ENCODE measurements at regions not wholly inside any gene's neighbourhood (a gene's known extent, or its start where the extent isn't known, plus 50 kb on each side); places are given as distances from the start of the nearest gene placed in this dataset.

DNA sequence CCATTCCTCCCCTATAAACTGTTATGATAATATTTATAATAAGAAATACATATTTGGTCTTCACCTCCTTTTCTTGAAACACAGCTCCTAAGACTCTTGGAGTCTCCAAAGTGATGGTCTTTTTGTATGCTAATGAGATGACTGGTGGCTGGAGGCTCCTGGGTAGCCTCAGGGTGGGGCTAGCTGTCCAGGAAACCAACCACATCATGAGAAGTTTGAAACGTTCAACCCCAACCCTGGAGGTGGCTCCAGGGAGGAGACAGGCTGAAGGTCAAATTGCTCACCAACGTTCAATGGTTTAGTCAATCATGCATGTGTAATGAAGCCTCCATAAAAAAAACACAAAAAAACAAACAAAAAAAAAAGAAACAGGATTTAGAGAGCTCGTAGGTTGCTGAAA lies 298.7 kb upstream of the MGAT5 start:
- H3K9me3 ChIP-seq (ENCODE audit: control insufficient read depth, low read depth, low read length): no peaks in the 10 kb centered on the region
- no peaks in the 10 kb centered on the region for H3K79me2 ChIP-seq (ENCODE audit: insufficient read depth, low read length)
- no peak overlapping the region for H2BK12ac ChIP-seq (ENCODE audit: insufficient read length, low read depth, low read length)
- no peak overlapping the region for H3K18ac ChIP-seq (ENCODE audit: insufficient read length, low read depth, low read length)
- no peak overlapping the region for H3K14ac ChIP-seq (ENCODE audit: insufficient read depth, low read length)
- DNase-seq: no peak
- no peak overlapping the region for H3K56ac ChIP-seq (ENCODE audit: insufficient read length, low read depth, low read length)
- H3K4me1 Mint-ChIP-seq: no peaks in the 10 kb centered on the region
- no peak overlapping the region for H3K4ac ChIP-seq (ENCODE audit: low read depth, low read length)
- no peak overlapping the region for H2AFZ ChIP-seq (ENCODE audit: low read length)
- H2BK5ac ChIP-seq (ENCODE audit: insufficient read length, low read length): no peak overlapping the region
- H3K9me3 Mint-ChIP-seq: no peaks in the 10 kb centered on the region; a peak in 1 of 5 replicates
- H3K27me3 Mint-ChIP-seq (ENCODE audit: low read depth): no peaks in the 10 kb centered on the region; the same call in 1 of the 2 replicates
- no peak overlapping the region for H4K8ac ChIP-seq (replicated peaks; ENCODE audit: insufficient read length, low read depth, low read length)
- no peak overlapping the region for H3T11ph ChIP-seq (ENCODE audit: low read length)
- TF ChIP-seq, protein P1, sequence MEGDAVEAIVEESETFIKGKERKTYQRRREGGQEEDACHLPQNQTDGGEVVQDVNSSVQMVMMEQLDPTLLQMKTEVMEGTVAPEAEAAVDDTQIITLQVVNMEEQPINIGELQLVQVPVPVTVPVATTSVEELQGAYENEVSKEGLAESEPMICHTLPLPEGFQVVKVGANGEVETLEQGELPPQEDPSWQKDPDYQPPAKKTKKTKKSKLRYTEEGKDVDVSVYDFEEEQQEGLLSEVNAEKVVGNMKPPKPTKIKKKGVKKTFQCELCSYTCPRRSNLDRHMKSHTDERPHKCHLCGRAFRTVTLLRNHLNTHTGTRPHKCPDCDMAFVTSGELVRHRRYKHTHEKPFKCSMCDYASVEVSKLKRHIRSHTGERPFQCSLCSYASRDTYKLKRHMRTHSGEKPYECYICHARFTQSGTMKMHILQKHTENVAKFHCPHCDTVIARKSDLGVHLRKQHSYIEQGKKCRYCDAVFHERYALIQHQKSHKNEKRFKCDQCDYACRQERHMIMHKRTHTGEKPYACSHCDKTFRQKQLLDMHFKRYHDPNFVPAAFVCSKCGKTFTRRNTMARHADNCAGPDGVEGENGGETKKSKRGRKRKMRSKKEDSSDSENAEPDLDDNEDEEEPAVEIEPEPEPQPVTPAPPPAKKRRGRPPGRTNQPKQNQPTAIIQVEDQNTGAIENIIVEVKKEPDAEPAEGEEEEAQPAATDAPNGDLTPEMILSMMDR (conservative IDR thresholded peaks at IDR 0.05): no peak
- no peaks in the 10 kb centered on the region for H3K36me3 Mint-ChIP-seq (ENCODE audit: insufficient read depth in 1 of 3, low read depth in 3 of 3)
- H2AK5ac ChIP-seq (ENCODE audit: insufficient read length, low read length): no peak overlapping the region
- no CpG with 5 or more reads among the region's 3 CpGs for WGBS (ENCODE audit: extremely low coverage, insufficient read length, low lambda C conversion rate)
- H3K9ac ChIP-seq (ENCODE audit: extremely low read depth, insufficient read length, low read length): no peak overlapping the region
- H3K23ac ChIP-seq (ENCODE audit: insufficient read length, low read depth, low read length): no peak overlapping the region
- H3K27me3 ChIP-seq (ENCODE audit: insufficient read depth, low read length): no peaks in the 10 kb centered on the region
- H3K79me1 ChIP-seq (ENCODE audit: insufficient read depth, low read depth, low read length, poor library complexity, severe bottlenecking): no peaks in the 10 kb centered on the region
- no peak overlapping the region for H2BK20ac ChIP-seq (ENCODE audit: low read depth, low read length, poor library complexity, severe bottlenecking)
- H3K4me3 Mint-ChIP-seq: no peak overlapping the region
- no peak overlapping the region for H3K27ac Mint-ChIP-seq
- no peak overlapping the region for H3K4me2 ChIP-seq (ENCODE audit: insufficient read depth, insufficient read length, low read length)
- no peak overlapping the region for H2BK120ac ChIP-seq (ENCODE audit: low read depth, low read length, poor library complexity, severe bottlenecking)
- H4K20me1 ChIP-seq (ENCODE audit: control insufficient read depth, insufficient read depth, insufficient read length): no peaks in the 10 kb centered on the region
- H3K27ac ChIP-seq (ENCODE audit: insufficient read length, low read depth, low read length): no peak overlapping the region
- H4K5ac ChIP-seq (ENCODE audit: insufficient read length, low read depth, low read length): no peak overlapping the region
- no peak overlapping the region for H4K91ac ChIP-seq (ENCODE audit: insufficient read length, low read depth, low read length)
- no peaks in the 10 kb centered on the region for H3K4me1 ChIP-seq (ENCODE audit: insufficient read depth, low read length)
- no peak overlapping the region for H2BK15ac ChIP-seq (ENCODE audit: low read depth, low read length)
- H3K23me2 ChIP-seq (ENCODE audit: insufficient read length, low read depth, low read length, poor library complexity, severe bottlenecking): no peaks in the 10 kb centered on the region
